HEK293T (cell line): ENCODE measurements at regions not wholly inside any gene's neighbourhood (a gene's known extent, or its start where the extent isn't known, plus 50 kb on each side); places are given as distances from the start of the nearest gene placed in this dataset.

Experiments used
- ARNT ChIP-seq: fragments of 450-650 bp; IDR thresholded peaks from 2 replicates; pipeline ENCODE4 v1.6.1; 2017; ENCODE audit warnings: mild to moderate bottlenecking
- BHLHE40 ChIP-seq: fragments of 450-650 bp; IDR thresholded peaks from 2 replicates; pipeline ENCODE4 v1.6.1; 2016; ENCODE audit warnings: mild to moderate bottlenecking, moderate library complexity, borderline replicate concordance
- CTBP1 ChIP-seq: fragments of 450-650 bp; IDR thresholded peaks from 2 replicates; pipeline ENCODE4 v1.6.1; 2016; ENCODE audit warnings: borderline replicate concordance
- ELF4 ChIP-seq: fragments of 450-650 bp; IDR thresholded peaks from 2 replicates; pipeline ENCODE4 v1.6.1; 2017; ENCODE audit warnings: antibody characterized with exemption
- FOXA1 ChIP-seq: fragments of 450-650 bp; IDR thresholded peaks from 2 replicates; pipeline ENCODE4 v1.6.1; 2016; ENCODE audit warnings: mild to moderate bottlenecking
- FOXK2 ChIP-seq: fragments of 450-650 bp; IDR thresholded peaks from 2 replicates; pipeline ENCODE4 v1.6.1; 2016; ENCODE audit warnings: mild to moderate bottlenecking
- FOXM1 ChIP-seq: fragments of 450-650 bp; IDR thresholded peaks from 2 replicates; pipeline ENCODE4 v1.6.1; 2017; ENCODE audit warnings: mild to moderate bottlenecking, borderline replicate concordance
- HDGF ChIP-seq: fragments of 450-650 bp; IDR thresholded peaks from 2 replicates; pipeline ENCODE4 v1.6.1; 2017; ENCODE audit warnings: antibody characterized with exemption, borderline replicate concordance
- L3MBTL2 ChIP-seq: fragments of 450-650 bp; conservative IDR thresholded peaks from 2 replicates; pipeline ENCODE4 v1.6.1; 2016; ENCODE audit warnings: mild to moderate bottlenecking
- LEF1 ChIP-seq: fragments of 450-650 bp; IDR thresholded peaks from 2 replicates; pipeline ENCODE4 v1.6.1; 2017; ENCODE audit warnings: mild to moderate bottlenecking, borderline replicate concordance
- SP1 ChIP-seq: fragments of 450-650 bp; IDR thresholded peaks from 2 replicates; pipeline ENCODE4 v1.6.1; 2017
- SUZ12 ChIP-seq: fragments of 450-650 bp; IDR thresholded peaks from 2 replicates; pipeline ENCODE4 v1.6.1; 2016; ENCODE audit warnings: mild to moderate bottlenecking
- TARDBP ChIP-seq: fragments of 450-650 bp; IDR thresholded peaks from 2 replicates; pipeline ENCODE4 v1.6.1; 2016
- ZNF384 ChIP-seq: fragments of 450-650 bp; IDR thresholded peaks from 2 replicates; pipeline ENCODE4 v1.6.1; 2016

DNA sequence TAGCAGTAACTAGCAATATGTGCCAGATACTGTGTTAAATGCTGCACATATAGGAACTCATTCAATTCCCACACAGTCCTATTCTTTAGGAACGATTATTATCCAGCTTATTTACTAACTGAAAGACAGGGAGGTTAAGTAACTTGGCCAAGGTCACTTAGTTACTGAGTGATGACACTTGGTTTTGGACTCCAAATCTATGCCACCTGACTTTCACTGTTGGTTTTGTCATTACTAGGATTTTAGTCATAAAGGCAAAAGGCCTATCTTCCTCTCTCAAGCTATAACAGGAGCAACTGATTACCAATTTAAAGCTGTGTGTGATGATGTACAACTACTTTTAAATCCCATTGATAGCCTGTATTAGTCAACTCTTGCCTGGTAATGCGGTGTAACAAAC, 138.9 kb upstream of the STX18 start:
- TF ChIP-seq SP1 = no peak
- TF ChIP-seq HDGF = no peak
- no peak for TF ChIP-seq L3MBTL2
- no peak for TF ChIP-seq FOXA1
- TF ChIP-seq LEF1 = no peak
- TF ChIP-seq ARNT = no peak
- TF ChIP-seq FOXK2 = no peak
- no peak for TF ChIP-seq SUZ12
- TF ChIP-seq ZNF384 = no peak
- TF ChIP-seq FOXM1 = no peak
- TF ChIP-seq BHLHE40 = no peak
- TF ChIP-seq TARDBP = no peak
- no peak for TF ChIP-seq ELF4
- TF ChIP-seq CTBP1 = no peak
